NCI-H2171 treated with DMSO at 0.1 percent for 48 hours (cell line): ENCODE measurements at regions not wholly inside any gene's neighbourhood (a gene's known extent, or its start where the extent isn't known, plus 50 kb on each side); places are given as distances from the start of the nearest gene placed in this dataset.

Experiments used
- DNase-seq: peaks from one replicate; lab custom pipeline; 2025; lab: John Stamatoyannopoulos, UW

- DNase-seq, result no peak
These were observed 321.8 kb downstream of the TEX29 start for GRCh38 chr13:111642156-111642767.

- DNase-seq, result no peak
These were observed 324.3 kb downstream of the TEX29 start for GRCh38 chr13:111644750-111645149.

- DNase-seq, result no peak
These were observed 324.8 kb downstream of the TEX29 start for GRCh38 chr13:111645198-111645597.

- DNase-seq, result no peak
These were observed 325.4 kb downstream of the TEX29 start for GRCh38 chr13:111645598-111646455.

GRCh38 chr13:111646456-111646855 lies 326.0 kb downstream of the TEX29 start:
- DNase-seq, result no peak

- no peak for DNase-seq
These were observed 328.4 kb downstream of the TEX29 start for GRCh38 chr13:111648885-111649284.

- no peak for DNase-seq
These were observed 330.2 kb downstream of the TEX29 start for GRCh38 chr13:111650626-111651025.

GRCh38 chr13:111652676-111653075 lies 332.2 kb downstream of the TEX29 start:
- no peak for DNase-seq

- no peak for DNase-seq
These were observed 334.1 kb downstream of the TEX29 start for GRCh38 chr13:111654531-111654930.

- no peak for DNase-seq
These were observed 336.0 kb downstream of the TEX29 start for GRCh38 chr13:111656439-111656838.

GRCh38 chr13:111657013-111657412 lies 336.6 kb downstream of the TEX29 start:
- DNase-seq, result no peak

- no peak for DNase-seq
These were observed 338.0 kb downstream of the TEX29 start for GRCh38 chr13:111658145-111659100.

- DNase-seq, result no peak
These were observed 338.9 kb downstream of the TEX29 start for GRCh38 chr13:111659219-111659775.

GRCh38 chr13:111659842-111660241 lies 339.4 kb downstream of the TEX29 start:
- DNase-seq, result no peak

- DNase-seq, result no peak
These were observed 340.6 kb downstream of the TEX29 start for GRCh38 chr13:111661052-111661451.

GRCh38 chr13:111661776-111662175 lies 341.3 kb downstream of the TEX29 start:
- DNase-seq, result no peak

GRCh38 chr13:111662451-111662850 lies 342.0 kb downstream of the TEX29 start:
- DNase-seq, result no peak

- DNase-seq, result no peak
These were observed 342.5 kb downstream of the TEX29 start for GRCh38 chr13:111662895-111663294.

- no peak for DNase-seq
These were observed 343.1 kb downstream of the TEX29 start for GRCh38 chr13:111663505-111663904.

- no peak for DNase-seq
These were observed 343.5 kb downstream of the TEX29 start for GRCh38 chr13:111663953-111664421.

GRCh38 chr13:111664696-111665095 lies 344.3 kb downstream of the TEX29 start:
- no peak for DNase-seq

GRCh38 chr13:111665691-111666095 lies 345.3 kb downstream of the TEX29 start:
- no peak for DNase-seq
